ENCODE measurements at regions not wholly inside any gene's neighbourhood (a gene's known extent, or its start where the extent isn't known, plus 50 kb on each side); places are given as distances from the start of the nearest gene placed in this dataset.

GRCh38 chr2:51620796-51621195, 588.9 kb upstream of the NRXN1 start:
- no peaks in the 10 kb centered on the region for H3K36me3 ChIP-seq (ENCODE audit: control insufficient read depth, insufficient read depth, low read length)
- WGBS (ENCODE audit: insufficient coverage, low lambda C conversion rate), result no CpG with 5 or more reads among the region's 1 CpG
- H3K27ac ChIP-seq (ENCODE audit: low read length), result no peak overlapping the region
- no peak for DNase-seq
- no peak overlapping the region for H3K4me3 ChIP-seq (ENCODE audit: low read length)
- H3K9me3 ChIP-seq (ENCODE audit: control insufficient read depth, low read depth, low read length), result no peaks in the 10 kb centered on the region
- H3K27me3 ChIP-seq (ENCODE audit: control insufficient read depth, insufficient read depth, low read length), result no peaks in the 10 kb centered on the region
- no peaks in the 10 kb centered on the region for H3K4me1 ChIP-seq (ENCODE audit: control insufficient read depth, insufficient read depth, low read length)

DNA sequence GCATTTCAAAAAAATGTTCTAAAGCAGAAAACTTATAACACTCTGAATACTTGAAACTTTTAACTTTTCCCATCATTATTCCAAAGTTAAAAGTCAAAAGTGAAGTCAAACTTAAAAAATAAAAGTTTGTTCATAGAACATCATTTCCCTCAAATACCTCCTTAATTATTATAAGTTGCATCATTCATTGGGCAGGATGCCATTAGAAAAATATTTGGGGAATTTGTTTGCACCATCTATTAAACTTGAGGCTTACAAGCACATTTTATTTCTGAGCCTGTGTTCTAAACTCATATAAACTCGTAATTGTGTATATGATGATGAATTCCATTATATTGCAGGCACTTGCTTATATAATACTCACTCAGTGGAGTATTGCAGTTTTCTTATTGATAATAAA, 588.0 kb upstream of the NRXN1 start:
- Histone ChIP-seq H3K27ac (ENCODE audit: low read length) (no peak overlapping the region), H3K4me1 (ENCODE audit: control insufficient read depth, insufficient read depth, low read length) (no peaks in the 10 kb centered on the region), H3K27me3 (ENCODE audit: control insufficient read depth, insufficient read depth, low read length) (no peaks in the 10 kb centered on the region), H3K36me3 (ENCODE audit: control insufficient read depth, insufficient read depth, low read length) (no peaks in the 10 kb centered on the region), H3K4me3 (ENCODE audit: low read length) (no peak overlapping the region), H3K9me3 (ENCODE audit: control insufficient read depth, low read depth, low read length) (peaks cover 2% of the 10 kb centered on the region)
- no peak for DNase-seq
- 86% methylated on average over 1 of the region's 1 CpG for WGBS (ENCODE audit: insufficient coverage, low lambda C conversion rate)

DNA sequence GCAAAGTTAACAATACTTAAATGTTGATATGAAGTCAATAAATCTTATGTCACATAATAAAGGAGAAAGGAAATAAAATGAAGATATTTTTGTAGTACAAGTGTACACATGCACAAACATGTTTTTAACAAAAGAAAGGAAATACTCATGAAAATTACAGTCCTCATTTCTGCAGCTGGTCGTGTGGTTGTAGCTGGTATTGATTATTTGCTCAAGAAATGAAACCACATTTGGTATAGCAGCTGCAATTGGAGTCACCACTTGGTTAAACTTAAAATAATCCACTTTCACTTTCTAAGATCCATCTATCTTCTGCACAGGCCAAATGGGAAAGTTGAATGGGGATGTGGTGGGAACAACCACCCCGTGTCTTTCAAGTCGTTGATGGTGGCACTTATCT, 580.5 kb upstream of the NRXN1 start:
- Histone ChIP-seq H3K9me3 (ENCODE audit: control insufficient read depth, low read depth, low read length) (peaks cover 5% of the 10 kb centered on the region), H3K4me1 (ENCODE audit: control insufficient read depth, insufficient read depth, low read length) (no peaks in the 10 kb centered on the region), H3K36me3 (ENCODE audit: control insufficient read depth, insufficient read depth, low read length) (no peaks in the 10 kb centered on the region), H3K27ac (ENCODE audit: low read length) (no peak overlapping the region), H3K4me3 (ENCODE audit: low read length) (no peak overlapping the region), H3K27me3 (ENCODE audit: control insufficient read depth, insufficient read depth, low read length) (no peaks in the 10 kb centered on the region)
- 93% methylated on average over 3 of the region's 3 CpGs for WGBS (ENCODE audit: insufficient coverage, low lambda C conversion rate)
- DNase-seq, result no peak

DNA sequence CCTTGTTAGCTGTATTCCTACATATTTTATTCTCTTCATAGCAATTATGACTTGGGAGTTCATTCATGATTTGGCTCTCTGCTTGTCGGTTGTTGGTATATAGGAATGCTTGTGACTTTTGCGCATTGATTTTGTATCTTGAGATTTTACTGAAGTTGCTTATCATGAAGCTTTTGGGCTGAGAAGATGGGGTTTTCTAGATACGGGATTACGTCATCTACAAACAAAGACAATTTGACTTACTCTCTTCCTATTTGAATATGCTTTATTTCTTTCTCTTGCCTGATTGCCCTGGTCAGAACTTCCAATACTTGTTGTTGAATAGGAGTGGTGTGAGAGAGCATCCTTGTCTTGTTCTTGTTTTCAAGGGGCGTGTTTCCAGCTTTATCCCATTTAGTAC, 569.8 kb upstream of the NRXN1 start:
- H3K27me3 ChIP-seq (ENCODE audit: control insufficient read depth, insufficient read depth, low read length), result no peaks in the 10 kb centered on the region
- no peak overlapping the region for H3K27ac ChIP-seq (ENCODE audit: low read length)
- no peaks in the 10 kb centered on the region for H3K4me1 ChIP-seq (ENCODE audit: control insufficient read depth, insufficient read depth, low read length)
- 100% methylated on average over 1 of the region's 5 CpGs for WGBS (ENCODE audit: insufficient coverage, low lambda C conversion rate)
- DNase-seq, result no peak
- no peaks in the 10 kb centered on the region for H3K36me3 ChIP-seq (ENCODE audit: control insufficient read depth, insufficient read depth, low read length)
- no peaks in the 10 kb centered on the region for H3K9me3 ChIP-seq (ENCODE audit: control insufficient read depth, low read depth, low read length)
- H3K4me3 ChIP-seq (ENCODE audit: low read length), result no peak overlapping the region

DNA sequence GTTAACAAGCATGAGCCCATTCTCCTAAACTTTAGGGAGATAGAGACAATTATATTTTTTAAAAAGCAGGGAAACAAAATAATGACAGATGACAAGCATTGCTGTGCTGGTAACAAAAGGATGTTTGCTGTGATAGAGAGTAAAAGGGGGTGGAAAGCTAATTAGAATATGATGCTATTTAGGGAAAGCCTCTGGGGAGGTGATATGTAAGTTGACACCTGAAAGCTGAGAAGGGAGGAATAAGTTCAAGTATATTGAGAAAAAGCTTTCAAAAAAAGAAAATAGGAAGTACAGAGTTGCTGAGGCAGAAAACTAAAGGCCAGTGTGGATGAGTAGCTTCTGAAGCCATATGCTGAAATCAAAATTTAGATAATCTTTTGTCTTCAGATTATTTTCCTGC, 565.2 kb upstream of the NRXN1 start:
- no peak for DNase-seq
- no peak overlapping the region for H3K27ac ChIP-seq (ENCODE audit: low read length)
- H3K4me3 ChIP-seq (ENCODE audit: low read length), result no peak overlapping the region
- H3K4me1 ChIP-seq (ENCODE audit: control insufficient read depth, insufficient read depth, low read length), result no peaks in the 10 kb centered on the region
- no peaks in the 10 kb centered on the region for H3K36me3 ChIP-seq (ENCODE audit: control insufficient read depth, insufficient read depth, low read length)
- H3K9me3 ChIP-seq (ENCODE audit: control insufficient read depth, low read depth, low read length), result no peaks in the 10 kb centered on the region
- no peaks in the 10 kb centered on the region for H3K27me3 ChIP-seq (ENCODE audit: control insufficient read depth, insufficient read depth, low read length)

- no peak for DNase-seq
- H3K9me3 ChIP-seq (ENCODE audit: control insufficient read depth, low read depth, low read length), result no peaks in the 10 kb centered on the region
- no peaks in the 10 kb centered on the region for H3K27me3 ChIP-seq (ENCODE audit: control insufficient read depth, insufficient read depth, low read length)
- H3K4me1 ChIP-seq (ENCODE audit: control insufficient read depth, insufficient read depth, low read length), result no peaks in the 10 kb centered on the region
- H3K36me3 ChIP-seq (ENCODE audit: control insufficient read depth, insufficient read depth, low read length), result no peaks in the 10 kb centered on the region
- no peak overlapping the region for H3K4me3 ChIP-seq (ENCODE audit: low read length)
- H3K27ac ChIP-seq (ENCODE audit: low read length), result no peak overlapping the region
Measured at GRCh38 chr2:51595836-51596235, 563.9 kb upstream of the NRXN1 start.

GRCh38 chr2:51581636-51582267, 549.8 kb upstream of the NRXN1 start:
- Histone ChIP-seq H3K27ac (ENCODE audit: low read length) (no peak overlapping the region), H3K4me1 (ENCODE audit: control insufficient read depth, insufficient read depth, low read length) (no peaks in the 10 kb centered on the region), H3K27me3 (ENCODE audit: control insufficient read depth, insufficient read depth, low read length) (no peaks in the 10 kb centered on the region), H3K4me3 (ENCODE audit: low read length) (no peak overlapping the region), H3K9me3 (ENCODE audit: control insufficient read depth, low read depth, low read length) (peaks cover 5% of the 10 kb centered on the region), H3K36me3 (ENCODE audit: control insufficient read depth, insufficient read depth, low read length) (no peaks in the 10 kb centered on the region)
- no CpG with 5 or more reads among the region's 22 CpGs for WGBS (ENCODE audit: insufficient coverage, low lambda C conversion rate)
- DNase-seq, result no peak

- no peaks in the 10 kb centered on the region for H3K4me1 ChIP-seq (ENCODE audit: control insufficient read depth, insufficient read depth, low read length)
- no peak for DNase-seq
- H3K27ac ChIP-seq (ENCODE audit: low read length), result no peak overlapping the region
- H3K4me3 ChIP-seq (ENCODE audit: low read length), result no peak overlapping the region
- no peaks in the 10 kb centered on the region for H3K36me3 ChIP-seq (ENCODE audit: control insufficient read depth, insufficient read depth, low read length)
- H3K27me3 ChIP-seq (ENCODE audit: control insufficient read depth, insufficient read depth, low read length), result no peaks in the 10 kb centered on the region
- WGBS (ENCODE audit: insufficient coverage, low lambda C conversion rate), result no CpG with 5 or more reads among the region's 1 CpG
- H3K9me3 ChIP-seq (ENCODE audit: control insufficient read depth, low read depth, low read length), result peaks cover 5% of the 10 kb centered on the region
Measured at GRCh38 chr2:51579412-51579811, 547.5 kb upstream of the NRXN1 start.

- WGBS (ENCODE audit: insufficient coverage, low lambda C conversion rate), result 20% methylated on average over 1 of the region's 1 CpG
- Histone ChIP-seq H3K27me3 (ENCODE audit: control insufficient read depth, insufficient read depth, low read length) (no peaks in the 10 kb centered on the region), H3K9me3 (ENCODE audit: control insufficient read depth, low read depth, low read length) (no peaks in the 10 kb centered on the region)
Measured at GRCh38 chr2:51575181-51575580, 543.2 kb upstream of the NRXN1 start.

DNA sequence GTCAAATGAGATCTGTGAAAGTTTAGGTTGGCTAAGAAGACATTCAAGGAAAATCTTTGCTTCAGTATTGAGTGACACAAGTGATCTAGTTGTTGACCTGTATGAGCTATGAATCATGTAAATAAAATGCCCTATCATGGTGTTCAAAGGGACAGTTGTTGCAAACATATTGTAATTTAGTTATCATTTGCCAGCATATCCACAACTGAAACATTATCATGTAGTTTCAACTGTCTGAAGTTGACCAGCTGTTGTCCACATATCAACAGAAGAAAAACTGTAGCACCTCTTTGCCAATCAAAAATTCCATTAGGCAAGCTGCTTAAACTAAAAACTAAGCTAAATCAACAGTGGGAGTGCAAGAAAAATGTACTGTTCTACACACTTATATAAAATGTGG, 527.1 kb upstream of the NRXN1 start:
- H3K4me3 ChIP-seq (ENCODE audit: low read length), result no peak overlapping the region
- no peak for DNase-seq
- H3K4me1 ChIP-seq (ENCODE audit: control insufficient read depth, insufficient read depth, low read length), result no peaks in the 10 kb centered on the region
- H3K27ac ChIP-seq (ENCODE audit: low read length), result no peak overlapping the region
- no peaks in the 10 kb centered on the region for H3K27me3 ChIP-seq (ENCODE audit: control insufficient read depth, insufficient read depth, low read length)
- H3K36me3 ChIP-seq (ENCODE audit: control insufficient read depth, insufficient read depth, low read length), result no peaks in the 10 kb centered on the region
- peaks cover 4% of the 10 kb centered on the region for H3K9me3 ChIP-seq (ENCODE audit: control insufficient read depth, low read depth, low read length)

More at GRCh38 chr2:51575181-51575580, 543.2 kb upstream of the NRXN1 start:
- no peaks in the 10 kb centered on the region for H3K36me3 ChIP-seq (ENCODE audit: control insufficient read depth, insufficient read depth, low read length)
- H3K4me1 ChIP-seq (ENCODE audit: control insufficient read depth, insufficient read depth, low read length), result no peaks in the 10 kb centered on the region
- no peak overlapping the region for H3K27ac ChIP-seq (ENCODE audit: low read length)
- no peak overlapping the region for H3K4me3 ChIP-seq (ENCODE audit: low read length)
- no peak for DNase-seq

- DNase-seq, result no peak
- H3K9me3 ChIP-seq (ENCODE audit: control insufficient read depth, low read depth, low read length), result no peaks in the 10 kb centered on the region
- WGBS (ENCODE audit: insufficient coverage, low lambda C conversion rate), result 100% methylated on average over 1 of the region's 2 CpGs
- no peak overlapping the region for H3K4me3 ChIP-seq (ENCODE audit: low read length)
- H3K4me1 ChIP-seq (ENCODE audit: control insufficient read depth, insufficient read depth, low read length), result no peaks in the 10 kb centered on the region
- no peak overlapping the region for H3K27ac ChIP-seq (ENCODE audit: low read length)
- H3K27me3 ChIP-seq (ENCODE audit: control insufficient read depth, insufficient read depth, low read length), result no peaks in the 10 kb centered on the region
- H3K36me3 ChIP-seq (ENCODE audit: control insufficient read depth, insufficient read depth, low read length), result no peaks in the 10 kb centered on the region
Measured at GRCh38 chr2:51553476-51553875, 521.5 kb upstream of the NRXN1 start.

All from large intestine (tissue), 3 donors.